HEK293 (cell line): ENCODE measurements at regions not wholly inside any gene's neighbourhood (a gene's known extent, or its start where the extent isn't known, plus 50 kb on each side); places are given as distances from the start of the nearest gene placed in this dataset.

Source experiments
- CTCF ChIA-PET: fragments of 350-600 bp; formaldehyde crosslinking; extraction: SDS; loops from one replicate; lab custom pipeline; 2021; ENCODE audit warnings: antibody characterized with exemption; lab: Yijun Ruan, JAX
- POLR2A ChIA-PET: fragments of 300-600 bp; formaldehyde crosslinking; extraction: SDS; loops from one replicate; lab custom pipeline; 2020; ENCODE audit warnings: antibody characterized with exemption, inconsistent platforms; lab: Yijun Ruan, JAX
- H3K27ac ChIP-seq: fragments of 200-500 bp; sonication (Bioruptor generic); 2 replicates; pipeline ENCODE4 v1.5.1; 2014; ENCODE audit warnings: low read depth, low read length, control low read depth, inconsistent platforms; ENCODE audit errors: extremely low read depth
- H3K36me3 ChIP-seq, 2 experiments: fragments of 200-500 bp in 1 of 2; sonication (Bioruptor generic) in 1 of 2; 1 replicate in 1 of 2; 2 replicates in 1 of 2; pipeline ENCODE4 v1.5.1; 2014 to 2017; ENCODE audit warnings: inconsistent platforms in 2 of 2, low read length in 2 of 2; ENCODE audit not compliant: control insufficient read depth in 2 of 2, insufficient read depth in 1 of 2
- H3K4me1 ChIP-seq: fragments of 200-500 bp; sonication (Bioruptor generic); 2 replicates; pipeline ENCODE4 v1.5.1; 2014; ENCODE audit warnings: mild to moderate bottlenecking, low read length, inconsistent platforms; ENCODE audit not compliant: control insufficient read depth, insufficient read depth
- H3K4me3 ChIP-seq: 2 replicates; pipeline ENCODE4 v1.5.1; 2011; ENCODE audit warnings: low read depth, mild to moderate bottlenecking, control low read depth, low read length, moderate library complexity
- H3K9me3 ChIP-seq: fragments of 200-500 bp; sonication (Bioruptor generic); 2 replicates; pipeline ENCODE4 v1.5.1; 2014; ENCODE audit warnings: low read depth, low read length, inconsistent platforms; ENCODE audit not compliant: control insufficient read depth, insufficient read depth
- BCL11A ChIP-seq: fragments of 450-650 bp; formaldehyde crosslinking; IDR thresholded peaks from 2 replicates; pipeline ENCODE4 v1.5.1; 2016; ENCODE audit warnings: low read depth, missing biosample characterization, missing genetic modification characterization
- EGR2 ChIP-seq: fragments of 450-650 bp; formaldehyde crosslinking; IDR thresholded peaks from 2 replicates; pipeline ENCODE4 v1.5.1; 2016; ENCODE audit warnings: low read depth, missing biosample characterization, missing genetic modification characterization
- OVOL3 ChIP-seq: fragments of 450-650 bp; formaldehyde crosslinking; IDR thresholded peaks from 2 replicates; pipeline ENCODE4 v1.5.1; 2016; ENCODE audit warnings: missing biosample characterization, missing genetic modification characterization
- PRDM1 ChIP-seq: fragments of 450-650 bp; formaldehyde crosslinking; IDR thresholded peaks from 2 replicates; pipeline ENCODE4; 2016; ENCODE audit warnings: missing biosample characterization, missing genetic modification characterization
- RBAK ChIP-seq: fragments of 450-650 bp; formaldehyde crosslinking; IDR thresholded peaks from 2 replicates; pipeline ENCODE4 v1.5.1; 2016; ENCODE audit warnings: missing biosample characterization, missing genetic modification characterization
- SALL2 ChIP-seq: fragments of 450-650 bp; formaldehyde crosslinking; IDR thresholded peaks from 2 replicates; pipeline ENCODE4 v1.5.0; 2017; ENCODE audit warnings: missing biosample characterization, mild to moderate bottlenecking, missing genetic modification characterization, borderline replicate concordance
- SCRT1 ChIP-seq: fragments of 450-650 bp; formaldehyde crosslinking; IDR thresholded peaks from 2 replicates; pipeline ENCODE4 v1.5.1; 2016; ENCODE audit warnings: missing biosample characterization, missing genetic modification characterization, borderline replicate concordance
- SP2 ChIP-seq: fragments of 450-650 bp; formaldehyde crosslinking; IDR thresholded peaks from 2 replicates; pipeline ENCODE4 v1.5.1; 2016; ENCODE audit warnings: missing biosample characterization, missing genetic modification characterization
- SP7 ChIP-seq: fragments of 450-650 bp; formaldehyde crosslinking; IDR thresholded peaks from 2 replicates; pipeline ENCODE4 v1.5.1; 2016; ENCODE audit warnings: missing biosample characterization, missing genetic modification characterization
- ZFHX2 ChIP-seq: fragments of 450-650 bp; formaldehyde crosslinking; conservative IDR thresholded peaks from 2 replicates; pipeline ENCODE4 v1.5.1; 2016; ENCODE audit warnings: missing biosample characterization, missing genetic modification characterization
- ZFP3 ChIP-seq: fragments of 450-650 bp; formaldehyde crosslinking; IDR thresholded peaks from 2 replicates; pipeline ENCODE4 v1.5.1; 2016; ENCODE audit warnings: low read depth, missing biosample characterization, missing genetic modification characterization
- ZNF239 ChIP-seq: fragments of 450-650 bp; formaldehyde crosslinking; IDR thresholded peaks from 2 replicates; pipeline ENCODE4 v1.5.1; 2016; ENCODE audit warnings: missing biosample characterization, missing genetic modification characterization
- ZNF266 ChIP-seq: fragments of 450-650 bp; formaldehyde crosslinking; IDR thresholded peaks from 2 replicates; pipeline ENCODE4 v1.5.1; 2016; ENCODE audit warnings: missing biosample characterization, missing genetic modification characterization, low read depth
- ZNF341 ChIP-seq: fragments of 450-650 bp; formaldehyde crosslinking; IDR thresholded peaks from 2 replicates; pipeline ENCODE4; 2016; ENCODE audit warnings: low read depth, missing biosample characterization, missing genetic modification characterization
- ZNF391 ChIP-seq: fragments of 450-650 bp; formaldehyde crosslinking; IDR thresholded peaks from 2 replicates; pipeline ENCODE4 v1.5.1; 2016; ENCODE audit warnings: low read depth, missing biosample characterization, missing genetic modification characterization, borderline replicate concordance
- ZNF530 ChIP-seq: fragments of 450-650 bp; formaldehyde crosslinking; IDR thresholded peaks from 2 replicates; pipeline ENCODE4 v1.5.1; 2016; ENCODE audit warnings: low read depth, missing biosample characterization, missing genetic modification characterization
- ZNF549 ChIP-seq: fragments of 450-650 bp; IDR thresholded peaks from 2 replicates; pipeline ENCODE4 v1.5.1; 2018; ENCODE audit warnings: missing biosample characterization, missing genetic modification characterization, mild to moderate bottlenecking, inconsistent platforms, moderate library complexity
- ZNF558 ChIP-seq: fragments of 450-650 bp; formaldehyde crosslinking; IDR thresholded peaks from 2 replicates; pipeline ENCODE4 v1.5.1; 2016; ENCODE audit warnings: missing biosample characterization, missing genetic modification characterization
- ZNF596 ChIP-seq: fragments of 450-650 bp; IDR thresholded peaks from 2 replicates; pipeline ENCODE4 v1.5.0; 2018; ENCODE audit warnings: missing biosample characterization, mild to moderate bottlenecking, missing genetic modification characterization, moderate library complexity
- ZNF664 ChIP-seq: fragments of 450-650 bp; formaldehyde crosslinking; IDR thresholded peaks from 2 replicates; pipeline ENCODE4 v1.5.1; 2016; ENCODE audit warnings: missing biosample characterization, missing genetic modification characterization
- ZNF701 ChIP-seq: fragments of 450-650 bp; formaldehyde crosslinking; IDR thresholded peaks from 2 replicates; pipeline ENCODE4 v1.5.1; 2016; ENCODE audit warnings: missing biosample characterization, missing genetic modification characterization
- ZNF768 ChIP-seq: fragments of 450-650 bp; formaldehyde crosslinking; IDR thresholded peaks from 2 replicates; pipeline ENCODE4 v1.5.1; 2018; ENCODE audit warnings: missing biosample characterization, mild to moderate bottlenecking, missing genetic modification characterization
- TF ChIP-seq, protein P1 (sequence below): fragments of 450-650 bp; formaldehyde crosslinking; IDR thresholded peaks from 2 replicates; pipeline ENCODE4 v1.5.1; 2016; ENCODE audit warnings: missing biosample characterization, missing genetic modification characterization, low read depth
- TF ChIP-seq, protein P2 (sequence below): fragments of 450-650 bp; formaldehyde crosslinking; IDR thresholded peaks from 2 replicates; pipeline ENCODE4 v1.5.1; 2016; ENCODE audit warnings: missing biosample characterization, missing genetic modification characterization
- TF ChIP-seq, protein P3 (sequence below): fragments of 450-650 bp; formaldehyde crosslinking; IDR thresholded peaks from 2 replicates; pipeline ENCODE4 v1.5.1; 2017; ENCODE audit warnings: missing biosample characterization, missing genetic modification characterization

DNA sequence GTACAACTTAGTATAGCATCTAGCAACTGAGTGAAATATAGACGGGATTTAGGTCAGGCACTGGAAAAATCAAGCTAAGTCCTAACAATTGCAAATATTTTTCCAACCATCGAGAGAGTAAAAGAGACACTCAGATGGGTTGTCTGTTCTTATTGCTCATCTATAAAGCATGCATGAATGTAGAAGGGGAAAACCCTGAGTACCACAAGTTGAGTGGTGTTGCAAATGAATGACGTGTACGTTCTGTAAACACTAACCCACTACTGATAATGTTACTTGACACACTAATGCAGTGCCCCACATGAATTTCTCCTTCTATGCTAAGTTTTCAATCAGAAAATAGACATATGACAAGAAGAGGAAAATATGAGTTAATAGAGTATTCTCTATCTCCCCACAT lies 211.2 kb downstream of the COX18 start:
- Histone ChIP-seq H3K9me3 (no peaks in the 10 kb centered on the region), H3K27ac (no peak overlapping the region)
- CTCF ChIA-PET, result interaction anchor here (0.6 kb wide), 1 partner anchor 42 kb away, joined by 3 read pairs; no protein-coding TSS in a partner anchor

DNA sequence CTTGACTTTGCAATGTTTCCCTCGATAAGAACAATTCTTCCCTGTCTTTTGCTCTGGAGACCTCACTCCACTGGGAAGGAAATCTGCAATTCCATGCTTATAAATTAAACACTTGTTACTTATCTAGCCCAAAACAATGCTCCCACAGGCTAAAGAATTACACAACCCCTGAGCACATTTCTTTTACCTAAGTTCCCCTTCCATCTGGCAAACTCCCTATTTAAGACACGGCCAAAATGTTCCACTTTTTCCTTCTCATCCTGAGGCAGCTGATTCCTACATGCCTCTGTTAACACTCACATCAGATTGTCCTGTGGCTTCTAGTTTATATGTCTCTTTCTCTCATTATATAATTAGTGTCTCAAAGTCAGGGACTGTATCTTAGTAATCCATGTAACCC lies 211.7 kb downstream of the COX18 start:
- no peaks in the 10 kb centered on the region for H3K9me3 ChIP-seq
- TF ChIP-seq RBAK (tag by site-specific recombination) (no peak), EGR2 (no peak), ZNF391 (tag by site-specific recombination) (no peak), SALL2 (tag by site-specific recombination) (no peak), BCL11A (tag by site-specific recombination) (no peak), ZFP3 (tag by site-specific recombination) (no peak), ZNF549 (no peak), ZNF596 (tag by site-specific recombination) (no peak), ZFHX2 (tag by site-specific recombination) (no peak), SP7 (no peak), OVOL3 (tag by site-specific recombination) (no peak), ZNF530 (tag by site-specific recombination) (no peak), ZNF664 (tag by site-specific recombination) (no peak), ZNF558 (tag by site-specific recombination) (no peak), SCRT1 (tag by site-specific recombination) (no peak), PRDM1 (tag by site-specific recombination) (no peak)
- TF ChIP-seq, protein P1, sequence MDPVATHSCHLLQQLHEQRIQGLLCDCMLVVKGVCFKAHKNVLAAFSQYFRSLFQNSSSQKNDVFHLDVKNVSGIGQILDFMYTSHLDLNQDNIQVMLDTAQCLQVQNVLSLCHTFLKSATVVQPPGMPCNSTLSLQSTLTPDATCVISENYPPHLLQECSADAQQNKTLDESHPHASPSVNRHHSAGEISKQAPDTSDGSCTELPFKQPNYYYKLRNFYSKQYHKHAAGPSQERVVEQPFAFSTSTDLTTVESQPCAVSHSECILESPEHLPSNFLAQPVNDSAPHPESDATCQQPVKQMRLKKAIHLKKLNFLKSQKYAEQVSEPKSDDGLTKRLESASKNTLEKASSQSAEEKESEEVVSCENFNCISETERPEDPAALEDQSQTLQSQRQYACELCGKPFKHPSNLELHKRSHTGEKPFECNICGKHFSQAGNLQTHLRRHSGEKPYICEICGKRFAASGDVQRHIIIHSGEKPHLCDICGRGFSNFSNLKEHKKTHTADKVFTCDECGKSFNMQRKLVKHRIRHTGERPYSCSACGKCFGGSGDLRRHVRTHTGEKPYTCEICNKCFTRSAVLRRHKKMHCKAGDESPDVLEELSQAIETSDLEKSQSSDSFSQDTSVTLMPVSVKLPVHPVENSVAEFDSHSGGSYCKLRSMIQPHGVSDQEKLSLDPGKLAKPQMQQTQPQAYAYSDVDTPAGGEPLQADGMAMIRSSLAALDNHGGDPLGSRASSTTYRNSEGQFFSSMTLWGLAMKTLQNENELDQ (tag by site-specific recombination), result no peak
- TF ChIP-seq, protein P2, sequence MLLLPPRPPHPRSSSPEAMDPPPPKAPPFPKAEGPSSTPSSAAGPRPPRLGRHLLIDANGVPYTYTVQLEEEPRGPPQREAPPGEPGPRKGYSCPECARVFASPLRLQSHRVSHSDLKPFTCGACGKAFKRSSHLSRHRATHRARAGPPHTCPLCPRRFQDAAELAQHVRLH (tag by site-specific recombination), result no peak
- TF ChIP-seq, protein P3, sequence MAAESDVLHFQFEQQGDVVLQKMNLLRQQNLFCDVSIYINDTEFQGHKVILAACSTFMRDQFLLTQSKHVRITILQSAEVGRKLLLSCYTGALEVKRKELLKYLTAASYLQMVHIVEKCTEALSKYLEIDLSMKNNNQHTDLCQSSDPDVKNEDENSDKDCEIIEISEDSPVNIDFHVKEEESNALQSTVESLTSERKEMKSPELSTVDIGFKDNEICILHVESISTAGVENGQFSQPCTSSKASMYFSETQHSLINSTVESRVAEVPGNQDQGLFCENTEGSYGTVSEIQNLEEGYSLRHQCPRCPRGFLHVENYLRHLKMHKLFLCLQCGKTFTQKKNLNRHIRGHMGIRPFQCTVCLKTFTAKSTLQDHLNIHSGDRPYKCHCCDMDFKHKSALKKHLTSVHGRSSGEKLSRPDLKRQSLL (tag by site-specific recombination), result no peak
- ChIA-PET POLR2A (no interaction called here), CTCF (no interaction called here)
- H3K27ac ChIP-seq, result no peak overlapping the region
- H3K4me1 ChIP-seq, result no peaks in the 10 kb centered on the region
- H3K4me3 ChIP-seq, result no peak overlapping the region
- no peaks in the 10 kb centered on the region for H3K36me3 ChIP-seq

More for the DNA sequence above, 211.2 kb downstream of the COX18 start:
- TF ChIP-seq ZNF266 (no peak), ZNF701 (tag by site-specific recombination) (no peak), ZNF549 (no peak), ZNF341 (no peak), ZNF768 (no peak), SP2 (tag by site-specific recombination) (no peak), BCL11A (tag by site-specific recombination) (no peak), ZNF239 (tag by site-specific recombination) (no peak)
- TF ChIP-seq, all 188 proteins: peak for 0
- Histone ChIP-seq H3K4me3 (no peak overlapping the region), H3K4me1 (no peaks in the 10 kb centered on the region), H3K36me3 (no peaks in the 10 kb centered on the region)
- POLR2A ChIA-PET, result no interaction called here
